ENCODE measurements at regions not wholly inside any gene's neighbourhood (a gene's known extent, or its start where the extent isn't known, plus 50 kb on each side); places are given as distances from the start of the nearest gene placed in this dataset.

- no peak for DNase-seq
Observed at GRCh38 chr6:95784019-95784418, 206.7 kb downstream of the MANEA start.

DNA sequence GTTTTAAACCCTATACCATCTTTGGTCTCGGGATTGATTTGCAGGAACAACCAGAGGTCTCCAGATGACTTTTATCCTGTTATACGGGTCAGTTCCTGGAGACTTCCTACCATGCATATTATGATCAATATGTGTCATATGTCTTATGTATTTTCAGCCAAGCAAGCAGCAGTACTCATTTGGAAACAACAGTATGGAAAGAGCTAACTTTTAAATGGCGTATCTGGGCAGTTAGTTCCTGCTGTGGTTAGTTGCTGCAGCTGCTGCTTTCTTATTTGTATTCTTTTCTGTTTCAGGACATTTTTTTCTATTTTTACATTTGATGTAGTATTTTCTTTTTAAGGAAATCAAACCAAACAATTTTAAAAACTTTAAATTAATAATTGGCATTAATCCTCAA, 207.5 kb downstream of the MANEA start:
- no peak for DNase-seq

- no peak for DNase-seq
Observed at GRCh38 chr6:95785785-95786184, 208.4 kb downstream of the MANEA start.

GRCh38 chr6:95786802-95787201, 209.5 kb downstream of the MANEA start:
- DNase-seq, result no peak

- no peak for DNase-seq
Observed at GRCh38 chr6:95790787-95791186, 213.5 kb downstream of the MANEA start.

- no peak for DNase-seq
Observed at GRCh38 chr6:95794749-95795148, 217.4 kb downstream of the MANEA start.

GRCh38 chr6:95795927-95796326, 218.6 kb downstream of the MANEA start:
- DNase-seq, result no peak

- no peak for DNase-seq
Observed at GRCh38 chr6:95797054-95797453, 218.7 kb upstream of the FUT9 start.

DNA sequence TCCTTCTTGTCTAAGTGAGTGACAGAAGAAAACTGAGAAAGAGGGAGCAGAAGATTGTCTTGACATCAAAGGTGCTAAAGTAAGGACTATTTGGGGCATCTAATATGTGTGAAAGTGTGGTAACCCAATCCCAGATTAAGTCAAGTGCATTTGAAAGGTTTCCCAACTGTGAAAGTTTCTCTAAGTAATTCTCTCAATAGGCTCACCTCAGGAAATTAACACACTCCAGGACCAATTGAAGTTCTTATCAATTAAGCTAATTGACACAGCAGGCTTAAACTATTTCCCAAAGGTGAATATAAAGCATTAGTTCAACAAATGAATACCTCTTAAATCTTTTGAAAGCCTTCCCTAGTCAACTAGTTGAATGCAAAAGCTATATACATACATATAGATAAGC, 212.8 kb upstream of the FUT9 start:
- DNase-seq, result no peak

DNA sequence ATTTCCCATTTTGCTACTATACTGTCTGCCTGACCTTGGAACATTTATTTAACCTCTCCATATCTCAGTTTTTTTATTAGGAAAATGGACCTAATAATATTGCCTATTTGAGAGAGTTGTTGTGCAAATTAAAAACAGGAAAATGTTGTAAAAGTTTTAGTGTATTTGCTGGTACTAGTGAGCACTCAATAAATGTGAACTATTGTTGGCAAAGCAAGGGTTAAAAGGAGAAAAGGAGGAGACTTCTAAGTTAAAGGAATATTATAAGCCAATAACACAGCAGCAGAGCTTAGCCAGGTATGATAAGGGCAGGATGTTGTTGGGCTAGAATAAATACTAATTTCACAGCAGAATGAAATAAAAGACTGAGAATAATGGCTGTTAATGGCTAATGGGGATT, 211.9 kb upstream of the FUT9 start:
- no peak for DNase-seq

DNA sequence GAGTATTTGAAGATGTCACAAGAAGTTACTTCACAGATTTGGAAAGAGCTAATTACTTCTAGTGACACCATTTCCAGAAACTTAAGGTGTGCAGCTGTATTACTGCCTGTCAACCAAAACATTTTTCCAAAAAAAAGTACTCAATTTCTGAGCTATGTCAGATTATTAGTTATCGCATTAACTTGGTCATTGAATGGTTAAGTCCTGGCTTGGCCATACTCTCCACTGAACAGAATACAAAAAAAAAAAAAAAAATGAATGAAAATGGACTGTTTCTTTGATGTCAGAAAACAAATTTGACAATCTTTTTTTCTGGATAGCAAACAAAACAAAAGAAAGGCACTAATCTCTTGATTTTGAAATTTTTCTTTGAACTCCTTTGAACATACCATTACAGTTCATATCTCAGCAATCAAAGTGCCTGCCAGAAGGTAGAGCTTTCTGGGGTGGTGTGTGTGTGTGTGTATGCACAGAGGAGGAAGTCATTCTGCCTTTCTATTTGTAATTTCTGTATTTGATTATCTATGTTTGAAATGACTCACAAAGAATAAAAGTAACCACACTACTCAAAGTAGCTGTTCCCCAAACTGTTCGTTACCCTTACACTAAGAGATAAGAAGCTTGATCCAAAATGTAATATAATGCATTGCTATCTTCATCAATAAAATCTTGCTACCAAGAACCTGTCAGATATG, 210.8 kb upstream of the FUT9 start:
- DNase-seq, result no peak

DNA sequence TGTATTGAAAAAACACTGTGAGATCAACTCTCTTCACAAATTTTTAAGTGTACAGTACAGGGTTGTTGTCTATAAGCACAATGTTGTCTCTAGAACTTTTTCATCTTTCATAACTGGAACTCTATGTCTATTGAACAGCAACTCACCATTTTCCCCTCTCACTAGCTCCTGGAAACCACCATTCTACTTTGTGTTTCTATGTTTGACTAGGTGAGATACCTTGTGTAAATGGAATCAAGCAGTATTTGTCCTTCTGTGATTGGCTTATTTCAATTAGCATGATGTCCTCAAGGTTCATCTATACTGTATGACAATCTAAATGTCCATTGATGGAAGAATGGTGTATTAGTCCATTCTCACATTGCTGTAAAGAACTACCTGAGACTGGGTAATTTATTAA, 210.1 kb upstream of the FUT9 start:
- DNase-seq, result no peak

GRCh38 chr6:95815389-95816056, 200.3 kb upstream of the FUT9 start:
- no peak for DNase-seq

DNA sequence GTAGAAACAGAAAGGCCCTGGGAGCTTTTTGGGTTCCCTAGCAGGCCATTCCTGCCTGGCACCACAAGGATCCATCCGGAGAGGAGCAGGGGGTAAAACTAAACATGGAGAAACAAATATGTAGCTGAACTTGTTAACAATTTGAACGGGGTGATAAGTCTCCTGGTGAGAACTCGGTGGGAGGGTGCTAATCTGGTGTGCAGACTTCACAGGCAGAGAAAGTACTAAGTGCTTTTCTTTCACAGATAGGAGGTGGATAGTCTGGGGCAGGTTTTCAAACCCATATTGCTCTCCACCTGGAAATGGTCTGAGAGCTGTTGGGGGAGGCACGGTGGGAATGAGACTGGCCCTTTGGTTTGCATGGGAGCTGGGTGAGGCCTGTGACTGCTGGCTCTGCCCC, 196.3 kb upstream of the FUT9 start:
- DNase-seq, result no peak

- no peak for DNase-seq
Observed at GRCh38 chr6:95819939-95820338, 195.8 kb upstream of the FUT9 start.

DNA sequence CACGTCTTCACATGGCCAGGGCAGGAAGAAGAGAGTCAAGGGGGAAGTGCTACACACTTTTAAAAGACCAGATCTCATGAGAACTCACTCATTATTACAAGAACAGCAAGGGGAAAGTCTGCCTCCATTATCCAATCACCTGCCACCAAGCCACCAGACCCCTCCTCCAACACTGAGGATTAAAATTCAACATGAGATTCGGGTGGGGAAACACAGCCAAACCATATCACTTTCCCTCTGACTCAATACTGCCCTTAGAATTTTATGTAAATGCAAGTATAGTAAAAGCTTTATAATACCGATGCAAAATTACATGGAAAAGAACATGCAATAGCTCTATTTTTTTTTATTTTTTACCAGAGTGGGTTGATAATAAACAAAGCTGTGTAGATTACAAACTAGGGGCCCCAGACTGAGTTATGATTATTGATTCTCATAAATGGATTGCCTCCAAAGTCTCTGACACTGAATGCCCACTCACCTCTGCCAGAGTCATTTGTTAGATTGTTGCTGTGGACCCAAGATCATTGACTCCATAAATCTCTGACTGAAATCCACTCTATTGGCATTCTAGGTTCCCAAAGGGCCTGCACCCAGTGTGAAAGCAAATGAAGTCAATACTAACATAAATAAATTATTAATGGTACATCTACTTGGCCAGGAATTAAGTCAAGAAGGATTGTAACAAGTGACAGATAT, 184.8 kb upstream of the FUT9 start:
- DNase-seq, result no peak

DNA sequence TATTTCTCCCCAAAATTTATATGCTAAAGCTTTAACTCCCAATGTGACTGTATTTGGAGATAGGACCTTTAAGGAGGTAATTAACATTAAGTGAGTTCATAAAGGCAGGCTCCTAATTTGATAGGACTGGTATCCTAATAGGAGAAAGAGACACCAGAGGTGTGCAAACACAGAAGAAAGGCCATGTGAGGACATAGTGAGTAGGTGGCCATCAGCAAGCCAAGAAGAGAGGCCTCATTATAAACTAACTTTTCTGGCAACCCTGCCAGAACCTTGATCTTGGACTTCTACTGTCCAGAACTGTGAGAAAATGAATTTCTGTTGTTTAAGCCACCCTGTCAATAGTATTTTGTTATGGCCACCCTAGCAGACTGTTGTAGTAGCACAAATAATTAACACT, 177.9 kb upstream of the FUT9 start:
- no peak for DNase-seq

DNA sequence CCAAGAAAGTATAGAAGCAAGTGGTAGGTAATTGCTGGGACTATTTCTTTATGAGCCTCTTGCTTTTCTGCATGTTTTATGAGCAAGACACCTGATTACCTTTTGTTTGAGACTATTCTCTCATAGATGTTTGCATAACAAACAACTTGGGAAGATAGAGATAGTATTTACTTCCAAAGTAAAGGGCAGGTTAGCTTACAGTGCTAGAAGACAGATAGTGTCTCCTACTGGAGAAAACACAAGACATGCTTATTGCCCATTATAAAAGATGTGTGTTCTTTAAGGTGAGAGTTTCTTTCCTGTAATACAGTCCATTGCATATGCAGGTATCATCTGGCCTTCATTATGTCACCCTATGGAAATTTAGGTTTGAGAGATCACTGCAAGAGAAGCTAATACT, 174.2 kb upstream of the FUT9 start:
- DNase-seq, result no peak

DNA sequence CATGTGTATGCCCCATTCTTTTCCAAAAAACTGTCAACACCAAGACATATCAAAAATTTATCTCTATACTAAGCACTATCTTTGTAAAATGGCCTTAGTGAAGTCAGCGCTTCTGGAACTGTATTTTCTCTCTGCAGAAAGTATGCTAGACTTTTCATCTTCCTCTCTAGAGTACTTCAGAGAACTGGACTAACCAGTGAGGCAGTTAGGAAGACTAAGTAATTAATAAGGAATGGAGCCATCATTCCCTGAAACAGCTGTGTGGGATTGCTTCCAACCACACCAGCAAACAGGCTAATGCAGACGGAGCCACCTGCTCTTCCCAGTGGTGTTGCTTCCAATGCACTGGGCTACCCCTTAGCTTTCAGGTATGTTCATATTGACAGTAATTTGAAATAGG, 169.1 kb upstream of the FUT9 start:
- DNase-seq, result no peak

DNA sequence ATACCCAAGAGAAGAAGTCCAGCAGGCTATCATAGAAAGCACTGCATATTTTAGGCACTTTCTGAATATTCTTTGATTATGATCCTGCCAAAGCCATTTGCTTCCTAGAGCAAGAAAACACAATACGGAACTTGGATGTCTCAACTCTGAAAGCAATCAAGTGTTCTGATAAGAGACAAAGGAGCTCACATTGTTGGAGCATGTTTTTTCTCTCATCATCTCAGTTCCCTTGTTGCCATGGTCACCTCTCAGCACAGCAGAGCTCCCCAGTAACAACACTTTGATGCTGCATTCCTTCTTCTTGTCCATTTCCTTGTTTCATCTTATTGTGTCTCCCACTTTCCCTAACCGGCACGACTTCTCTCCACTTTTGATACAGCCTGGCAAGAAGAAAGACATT, 168.7 kb upstream of the FUT9 start:
- no peak for DNase-seq

- no peak for DNase-seq
Observed at GRCh38 chr6:95848717-95849116, 167.1 kb upstream of the FUT9 start.

- DNase-seq, result no peak
Observed at GRCh38 chr6:95856876-95857364, 158.9 kb upstream of the FUT9 start.

DNA sequence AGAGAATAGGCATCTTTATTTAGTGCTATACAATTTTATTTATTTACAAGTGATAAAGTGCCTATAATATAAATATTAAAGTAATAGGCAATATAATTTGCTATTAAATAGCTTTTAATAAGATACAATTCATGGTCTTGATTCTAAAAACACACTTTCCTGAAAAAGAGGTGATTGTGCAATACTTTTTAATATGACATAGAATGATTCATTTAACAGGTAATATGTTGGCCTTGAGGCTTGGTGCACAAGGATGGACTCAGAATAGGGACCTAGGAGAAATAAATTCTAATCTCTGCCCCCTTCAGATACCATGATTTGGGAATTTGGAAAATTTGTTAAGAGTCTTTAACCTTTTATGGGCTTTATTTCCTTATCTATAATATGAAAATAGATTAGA, 149.9 kb upstream of the FUT9 start:
- no peak for DNase-seq

GRCh38 chr6:95866732-95867131, 149.0 kb upstream of the FUT9 start:
- peak; percentile 15 for DNase-seq
